Femur (tissue), 1 donor: ENCODE measurements at regions not wholly inside any gene's neighbourhood (a gene's known extent, or its start where the extent isn't known, plus 50 kb on each side); places are given as distances from the start of the nearest gene placed in this dataset.
"Not testable (repeated sequence)": the region's sequence is repeated elsewhere in the genome, so short reads cannot be mapped to it uniquely, and the experiment has no call there.

Source experiments
- DNase-seq: peaks from one replicate; pipeline ENCODE4 v3.0.0-alpha.2; 2017

- no peak for DNase-seq
Observed at GRCh38 chr4:78660559-78660958, 109.0 kb downstream of the ANXA3 start.

- DNase-seq: no peak
Observed at GRCh38 chr4:78661086-78661690, 109.6 kb downstream of the ANXA3 start.

- peak; percentile 29 for DNase-seq
Observed at GRCh38 chr4:78661921-78662521, 110.5 kb downstream of the ANXA3 start.

- no peak for DNase-seq
Observed at GRCh38 chr4:78662658-78663057, 111.1 kb downstream of the ANXA3 start.

GRCh38 chr4:78664296-78664695, 111.9 kb upstream of the BMP2K start:
- DNase-seq: not testable (repeated sequence)

GRCh38 chr4:78665216-78665770, 110.9 kb upstream of the BMP2K start:
- DNase-seq: no peak

GRCh38 chr4:78666830-78667258, 109.3 kb upstream of the BMP2K start:
- DNase-seq: no peak

- no peak for DNase-seq
Observed at GRCh38 chr4:78667325-78667724, 108.8 kb upstream of the BMP2K start.

GRCh38 chr4:78667764-78668163, 108.4 kb upstream of the BMP2K start:
- DNase-seq: no peak

- DNase-seq: no peak
Observed at GRCh38 chr4:78669453-78669852, 106.7 kb upstream of the BMP2K start.

- no peak for DNase-seq
Observed at GRCh38 chr4:78671903-78672815, 104.0 kb upstream of the BMP2K start.

GRCh38 chr4:78673337-78673736, 102.8 kb upstream of the BMP2K start:
- DNase-seq: no peak

GRCh38 chr4:78675325-78675724, 100.8 kb upstream of the BMP2K start:
- DNase-seq: no peak

GRCh38 chr4:78682070-78682469, 94.1 kb upstream of the BMP2K start:
- no peak for DNase-seq

GRCh38 chr4:78683352-78683751, 92.8 kb upstream of the BMP2K start:
- DNase-seq: no peak

GRCh38 chr4:78684325-78685079, 91.6 kb upstream of the BMP2K start:
- no peak for DNase-seq

GRCh38 chr4:78687818-78688217, 88.3 kb upstream of the BMP2K start:
- no peak for DNase-seq

- DNase-seq: no peak
Observed at GRCh38 chr4:78688366-78688765, 87.8 kb upstream of the BMP2K start.

- DNase-seq: no peak
Observed at GRCh38 chr4:78689261-78689660, 86.9 kb upstream of the BMP2K start.

- DNase-seq: no peak
Observed at GRCh38 chr4:78689700-78690323, 86.3 kb upstream of the BMP2K start.

GRCh38 chr4:78691334-78691754, 84.8 kb upstream of the BMP2K start:
- no peak for DNase-seq
